ENCODE measurements at regions not wholly inside any gene's neighbourhood (a gene's known extent, or its start where the extent isn't known, plus 50 kb on each side); places are given as distances from the start of the nearest gene placed in this dataset.

- DNase-seq (ENCODE audit: low read depth), result no peak
Observed at GRCh38 chr19:28475525-28475924, 737.4 kb downstream of the UQCRFS1 start.

DNA sequence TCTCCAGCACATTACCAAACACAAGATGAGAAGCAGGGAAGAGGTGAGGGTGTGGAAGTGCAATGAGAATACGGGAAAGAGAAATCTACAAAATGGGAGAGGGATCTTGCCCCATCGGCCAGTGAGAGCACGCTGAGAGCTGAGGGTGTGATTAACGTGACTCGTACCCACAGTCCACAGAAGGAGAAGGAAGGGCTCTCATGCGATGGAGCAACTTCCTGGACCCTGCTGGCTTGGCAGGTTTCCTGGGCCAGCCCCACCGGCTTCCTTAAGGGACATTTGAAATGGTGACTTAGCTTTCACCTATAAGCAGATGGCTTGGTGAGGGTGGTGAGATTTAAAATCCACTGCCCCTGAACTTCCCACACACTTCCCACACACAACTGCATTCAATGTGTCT is 740.1 kb downstream of the UQCRFS1 start:
- no peak for DNase-seq (ENCODE audit: low read depth)

DNA sequence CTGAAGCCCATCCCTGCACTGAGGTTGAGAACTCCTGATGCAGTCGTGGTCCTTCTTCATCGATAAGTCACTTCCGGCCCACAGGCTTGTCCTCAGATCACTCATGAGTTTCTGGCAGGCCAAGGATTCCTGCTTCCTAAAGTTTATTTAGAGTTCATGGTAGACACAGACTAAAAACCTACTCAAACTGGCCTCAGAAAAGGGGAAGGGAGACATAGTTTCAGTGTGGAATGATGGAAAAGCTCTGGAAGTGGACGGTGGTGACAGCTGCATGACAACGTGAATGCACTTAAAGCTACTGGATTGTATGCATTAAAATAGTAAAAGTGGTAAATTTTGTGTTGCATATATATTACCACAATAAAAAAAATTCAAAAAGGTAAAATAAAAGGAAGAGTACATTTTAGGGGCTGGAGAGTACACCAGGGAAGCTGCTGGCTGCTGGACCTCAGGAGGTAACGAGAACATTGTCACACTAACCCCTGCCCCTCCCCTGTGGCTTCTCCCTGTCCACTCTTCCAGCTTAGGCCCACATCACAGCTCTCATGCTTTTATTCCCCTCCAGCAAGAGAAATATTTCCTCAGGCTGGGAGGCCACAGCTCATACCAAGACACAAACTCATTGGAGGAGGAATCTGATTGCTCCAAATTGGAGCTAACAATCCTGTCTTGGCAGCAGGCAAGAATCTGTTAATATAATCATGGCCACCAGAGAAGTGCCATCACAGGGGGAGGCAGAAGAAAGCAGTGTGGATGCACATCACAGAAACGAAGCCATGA is 741.0 kb downstream of the UQCRFS1 start:
- no peak for DNase-seq (ENCODE audit: low read depth)

DNA sequence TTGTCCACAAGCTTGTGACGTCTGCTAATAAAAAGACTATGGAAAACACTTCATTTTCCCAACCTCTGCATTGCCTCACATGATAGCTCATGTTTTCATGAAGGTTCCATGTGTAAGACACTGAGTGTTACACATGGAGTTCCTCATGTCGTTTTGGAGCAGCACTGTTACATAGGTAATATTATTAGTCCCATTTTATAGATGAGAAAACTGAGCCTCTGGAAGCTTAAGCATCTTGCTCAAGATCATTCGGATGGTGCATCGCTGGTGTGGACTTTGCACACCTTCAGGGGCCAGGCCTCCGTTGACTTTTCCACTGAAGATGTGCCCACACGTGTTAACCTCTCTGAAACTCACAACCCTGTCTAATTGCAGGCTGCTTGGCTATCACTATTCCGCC is 743.4 kb downstream of the UQCRFS1 start:
- DNase-seq (ENCODE audit: low read depth), result no peak

DNA sequence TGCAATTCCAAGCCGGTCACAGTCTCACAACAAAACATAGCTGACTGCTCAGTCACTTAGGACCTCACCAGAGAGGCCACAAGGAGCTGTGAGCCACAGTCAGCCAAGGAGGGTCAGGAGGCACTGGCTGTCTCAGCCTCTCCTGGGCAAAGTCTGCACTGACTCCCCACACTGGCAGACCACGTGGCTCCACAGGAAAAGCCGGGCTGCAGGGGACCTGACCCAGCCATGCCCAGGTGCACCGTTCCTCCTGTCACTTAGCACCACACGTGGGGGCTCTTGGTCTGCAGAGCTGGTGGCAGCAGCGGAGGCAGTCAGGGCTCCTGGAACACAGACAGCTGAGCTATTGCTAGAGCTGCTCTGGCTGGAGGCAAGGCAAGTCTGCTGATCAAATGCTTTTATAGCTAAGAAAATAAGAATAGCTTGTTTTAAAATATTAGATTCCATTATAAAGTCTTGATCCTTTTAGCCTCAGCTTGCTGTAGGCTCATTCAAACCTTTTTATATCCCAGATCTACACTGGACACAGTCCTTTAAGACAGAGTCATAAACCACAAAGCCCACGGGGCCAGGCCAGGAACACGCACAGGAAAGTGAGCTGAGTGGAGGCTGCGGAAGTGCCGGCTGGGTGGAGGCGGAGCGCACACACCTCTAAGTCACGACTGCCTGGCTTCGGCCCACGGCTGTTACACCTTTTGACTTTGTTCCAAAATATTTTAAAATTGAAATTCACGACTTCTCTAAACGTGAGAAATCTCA is 744.1 kb downstream of the UQCRFS1 start:
- no peak for DNase-seq (ENCODE audit: low read depth)

GRCh38 chr19:28466107-28467045 is 746.6 kb downstream of the UQCRFS1 start:
- DNase-seq (ENCODE audit: low read depth), result peak; percentile 23

DNA sequence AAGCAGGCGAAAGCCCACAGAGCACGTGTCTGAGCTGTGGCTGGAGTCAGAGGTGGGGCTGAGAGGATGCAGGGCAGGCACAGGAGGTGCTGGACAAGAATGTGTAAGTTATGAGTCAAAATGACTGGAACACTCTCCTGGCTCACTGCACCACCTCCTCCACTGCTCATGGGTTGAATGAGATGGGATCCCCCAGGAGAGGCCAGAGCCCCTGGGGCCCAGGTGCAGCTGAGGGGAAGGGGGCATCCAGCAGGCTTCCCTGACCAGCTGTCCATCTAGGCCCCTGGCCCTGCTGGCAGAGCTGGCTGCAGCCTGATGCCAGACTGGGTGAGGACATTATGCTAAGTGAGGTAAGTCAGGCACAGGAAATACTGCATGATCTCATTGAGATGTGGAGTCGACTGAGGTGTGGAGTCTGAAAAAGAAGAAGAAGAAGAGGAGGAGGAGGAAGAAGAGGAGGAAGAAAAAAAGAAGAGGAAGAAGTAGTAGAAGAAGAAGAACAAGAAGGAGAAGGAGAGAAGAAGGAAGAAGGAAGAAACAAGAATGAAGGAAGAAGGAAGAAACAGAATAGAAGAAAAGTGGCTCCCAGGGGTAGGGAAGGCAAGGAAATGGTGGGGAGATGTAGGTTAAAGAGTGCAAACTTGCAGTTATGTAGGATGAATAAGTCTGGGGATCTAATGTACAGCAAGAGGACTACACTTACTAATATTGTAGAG is 747.4 kb downstream of the UQCRFS1 start:
- DNase-seq (ENCODE audit: low read depth), result no peak

GRCh38 chr19:28463493-28464053 is 749.4 kb downstream of the UQCRFS1 start:
- no peak for DNase-seq (ENCODE audit: low read depth)

GRCh38 chr19:28457620-28458019 is 755.3 kb downstream of the UQCRFS1 start:
- DNase-seq (ENCODE audit: low read depth), result no peak

- no peak for DNase-seq (ENCODE audit: low read depth)
Observed at GRCh38 chr19:28456708-28457320, 756.1 kb downstream of the UQCRFS1 start.

DNA sequence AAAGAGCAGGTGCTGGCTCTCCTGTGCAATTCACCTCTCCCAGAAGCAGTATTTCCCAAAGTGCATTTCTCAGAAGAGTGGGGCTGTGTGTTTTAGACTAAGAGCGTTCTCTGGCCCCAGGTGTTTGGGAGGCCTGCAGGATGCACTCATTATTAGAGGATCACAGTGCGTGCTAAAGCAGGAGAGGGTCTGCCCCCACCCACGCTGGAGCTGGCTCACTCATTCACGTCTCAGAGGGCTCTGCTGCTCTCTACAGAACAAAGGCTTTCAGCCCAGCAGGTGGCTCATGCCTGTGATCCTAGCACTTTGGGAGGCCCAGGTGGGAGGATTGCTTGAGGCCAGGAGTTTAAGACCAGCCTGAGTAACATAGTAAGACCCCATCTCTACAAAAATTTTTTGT is 756.7 kb downstream of the UQCRFS1 start:
- DNase-seq (ENCODE audit: low read depth), result no peak

- no peak for DNase-seq (ENCODE audit: low read depth)
Observed at GRCh38 chr19:28454083-28454482, 758.9 kb downstream of the UQCRFS1 start.

DNA sequence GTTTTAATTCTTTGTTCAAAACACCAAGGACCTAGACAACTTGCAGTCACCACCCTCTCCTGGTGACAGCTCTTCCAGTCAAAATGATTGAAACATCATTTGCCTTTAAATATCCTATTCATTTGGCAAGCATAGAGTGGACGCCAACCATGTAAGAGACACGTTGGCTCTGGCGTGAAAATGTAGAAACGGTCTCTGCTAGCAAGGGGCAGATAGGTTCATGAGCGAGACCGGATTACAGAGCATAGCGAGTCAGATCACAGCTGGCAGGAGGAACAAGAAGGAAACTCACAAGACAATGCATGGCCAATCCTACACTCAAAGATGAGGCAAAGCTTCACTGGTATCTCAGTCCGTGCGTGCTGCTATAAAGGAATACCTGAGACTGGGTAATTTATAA is 759.5 kb downstream of the UQCRFS1 start:
- no peak for DNase-seq (ENCODE audit: low read depth)

GRCh38 chr19:28449803-28450202 is 763.1 kb downstream of the UQCRFS1 start:
- no peak for DNase-seq (ENCODE audit: low read depth)

DNA sequence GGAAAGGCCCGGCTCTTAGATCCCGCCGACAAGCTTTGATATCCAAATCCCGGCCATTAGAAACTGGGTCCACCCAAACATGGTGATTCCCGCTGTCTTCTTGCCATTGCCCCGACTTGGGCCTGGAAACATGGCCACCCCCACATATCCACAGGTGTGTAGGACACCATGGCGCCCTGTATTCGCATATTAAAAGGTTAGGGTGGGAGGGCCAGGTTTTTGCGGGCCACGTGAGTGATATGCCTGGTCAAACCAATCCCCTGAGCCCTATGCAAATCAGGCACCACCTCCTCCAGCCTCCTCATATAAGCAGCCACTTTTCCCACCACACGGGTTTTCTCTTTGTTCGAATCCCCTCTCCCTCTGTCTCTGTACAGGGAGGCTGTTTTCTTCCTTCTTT is 766.4 kb downstream of the UQCRFS1 start:
- DNase-seq (ENCODE audit: low read depth), result no peak

DNA sequence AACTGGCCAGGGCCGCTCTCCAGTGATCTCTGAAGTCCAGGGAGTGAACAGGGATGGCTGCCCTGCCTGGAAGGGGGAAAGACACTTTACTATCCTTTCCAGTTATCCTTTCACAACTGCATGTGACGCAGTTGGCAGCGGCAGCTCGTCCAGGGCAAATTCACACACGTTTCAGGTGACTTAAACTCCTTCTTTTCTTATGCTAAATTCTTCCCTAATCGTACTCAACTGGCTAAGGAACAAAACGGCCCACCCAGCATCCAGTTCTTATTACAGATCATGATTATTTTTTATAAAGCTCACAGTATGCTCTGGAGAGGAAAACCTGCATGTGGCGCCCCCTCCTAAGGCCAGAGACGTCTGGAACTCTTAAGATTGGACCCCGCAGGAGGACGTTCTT is 767.1 kb downstream of the UQCRFS1 start:
- no peak for DNase-seq (ENCODE audit: low read depth)

DNA sequence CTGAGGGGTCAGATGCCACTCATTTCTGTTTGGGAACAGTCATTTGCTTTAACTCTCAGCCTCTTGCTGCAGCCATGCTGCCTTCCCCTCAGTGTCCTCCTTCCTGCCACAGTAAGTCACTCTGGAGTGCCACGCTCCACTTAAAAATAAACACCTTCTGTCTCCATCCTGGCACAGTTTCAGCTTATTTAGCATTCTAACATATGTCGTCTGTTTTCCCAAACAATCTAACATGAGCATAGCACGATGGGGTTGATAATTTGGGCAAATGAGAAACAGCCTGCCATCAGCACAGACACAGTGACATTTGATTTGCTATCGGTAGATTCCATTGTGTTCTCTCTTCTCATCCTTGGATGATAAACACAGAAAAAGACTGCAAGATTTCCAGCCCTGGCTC is 768.6 kb downstream of the UQCRFS1 start:
- no peak for DNase-seq (ENCODE audit: low read depth)

- DNase-seq (ENCODE audit: low read depth), result no peak
Observed at GRCh38 chr19:28443361-28443760, 769.6 kb downstream of the UQCRFS1 start.

- DNase-seq (ENCODE audit: low read depth), result no peak
Observed at GRCh38 chr19:28437390-28438346, 775.3 kb downstream of the UQCRFS1 start.

GRCh38 chr19:28436320-28436719 is 776.6 kb downstream of the UQCRFS1 start:
- DNase-seq (ENCODE audit: low read depth), result no peak
